ENCODE measurements at regions not wholly inside any gene's neighbourhood (a gene's known extent, or its start where the extent isn't known, plus 50 kb on each side); places are given as distances from the start of the nearest gene placed in this dataset.

DNA sequence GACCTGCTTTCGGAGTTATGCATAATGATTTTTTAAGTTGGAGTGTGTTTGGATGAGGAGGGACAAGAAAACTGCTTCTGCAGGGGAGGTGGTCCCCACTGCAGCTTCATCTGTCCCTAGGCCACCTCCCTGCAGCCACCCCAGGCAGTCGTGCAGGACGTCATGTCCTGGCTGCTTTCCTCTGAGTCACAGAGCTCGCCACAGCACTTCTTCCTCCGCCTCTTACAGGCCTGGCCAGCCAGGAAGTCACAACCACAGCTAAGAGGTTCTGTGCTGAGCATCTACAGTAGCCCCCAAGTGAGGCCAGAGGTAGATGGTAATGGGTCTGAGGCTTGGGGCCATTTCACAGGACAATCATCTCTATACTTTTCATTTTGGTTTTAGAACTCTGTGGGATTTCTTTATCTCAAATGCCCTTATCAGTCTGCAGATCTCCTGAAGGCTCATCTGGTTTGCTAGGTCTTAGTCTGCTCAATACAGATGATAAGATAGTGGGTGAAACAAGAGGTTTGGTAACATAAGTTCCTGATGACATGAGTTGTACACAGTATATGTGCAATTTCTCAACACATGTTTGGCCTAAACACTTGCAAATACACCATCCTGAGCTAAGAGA is 106.4 kb downstream of the ARF6 start:
- peak in 20 of 58 donors; percentile 3 to 46 (median 12) for DNase-seq

DNA sequence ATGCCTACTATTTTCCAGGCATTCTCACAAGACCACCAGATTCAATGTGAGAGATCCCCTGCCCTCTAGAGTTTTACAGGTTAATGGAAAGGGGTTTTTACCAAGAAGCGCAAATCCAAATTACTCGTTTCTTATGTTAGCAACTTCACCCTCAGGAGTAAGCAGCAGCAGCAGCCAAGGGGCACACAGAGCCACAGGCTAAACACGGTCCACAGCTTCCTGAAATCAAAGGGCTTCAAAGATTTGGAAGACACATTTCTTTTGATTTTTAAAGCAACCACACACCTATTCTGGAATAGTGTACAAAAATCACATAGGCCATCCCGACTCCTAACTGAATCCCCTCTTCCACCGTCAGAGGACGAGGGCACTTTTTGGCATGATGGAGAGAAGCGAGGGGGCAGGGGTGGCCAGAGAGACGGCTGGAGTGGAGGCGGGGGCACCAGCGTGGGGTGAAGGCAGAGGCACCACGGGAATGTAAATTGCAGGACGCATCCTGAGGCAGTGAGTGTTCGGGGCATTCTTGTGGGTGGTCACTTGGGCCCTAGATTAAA is 107.0 kb downstream of the ARF6 start:
- no peak for DNase-seq

GRCh38 chr14:50000380-50001150 is 107.7 kb downstream of the ARF6 start:
- peak in 7 of 58 donors; percentile 6 to 27 (median 8) for DNase-seq

- no peak for DNase-seq
Measured at GRCh38 chr14:50001151-50001998, 108.5 kb downstream of the ARF6 start.

- no peak for DNase-seq
Measured at GRCh38 chr14:50001999-50002925, 109.4 kb downstream of the ARF6 start.

DNA sequence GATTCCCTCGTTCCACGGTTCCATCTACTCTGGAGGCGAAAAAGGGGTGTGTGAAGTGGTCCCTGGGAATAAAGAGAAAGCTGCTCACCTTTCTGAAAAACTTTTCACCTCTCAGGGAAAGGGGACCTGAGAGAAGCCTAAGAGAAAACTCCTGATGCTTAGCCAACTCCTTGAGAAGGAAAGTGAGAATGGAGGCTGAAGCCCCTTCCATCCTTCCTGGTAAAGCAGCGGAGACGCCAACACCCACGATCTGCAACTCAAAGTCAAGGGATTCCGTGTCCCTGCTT is 110.0 kb downstream of the ARF6 start:
- no peak for DNase-seq

GRCh38 chr14:50003213-50004021 is 110.5 kb downstream of the ARF6 start:
- DNase-seq, result peak in 9 of 58 donors; percentile 3 to 55 (median 14)

GRCh38 chr14:50006141-50006540 is 110.2 kb downstream of the VCPKMT start:
- no peak for DNase-seq

GRCh38 chr14:50007123-50007903 is 109.1 kb downstream of the VCPKMT start:
- no peak for DNase-seq

DNA sequence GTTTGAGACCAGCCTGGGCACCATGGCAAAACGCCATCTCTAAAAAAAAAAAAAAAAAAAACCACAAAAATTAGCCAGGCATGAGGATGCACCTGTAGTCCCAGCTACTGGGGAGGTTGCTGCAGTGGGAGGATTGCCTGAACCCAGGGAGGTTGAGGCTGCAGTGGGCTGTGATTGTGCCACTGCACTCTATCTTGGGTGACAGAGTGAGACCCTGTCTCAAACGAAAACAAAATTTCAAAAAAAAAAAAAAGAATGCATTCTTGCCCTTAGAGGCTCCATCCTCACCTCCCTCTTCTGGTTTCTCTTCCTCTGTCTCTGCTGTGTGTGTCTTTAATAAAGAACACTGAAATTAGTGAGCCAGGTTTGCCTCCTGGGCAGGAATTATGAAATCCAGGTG is 107.8 kb downstream of the VCPKMT start:
- DNase-seq, result no peak

GRCh38 chr14:50008974-50009373 is 107.4 kb downstream of the VCPKMT start:
- DNase-seq, result no peak

GRCh38 chr14:50010752-50011151 is 105.6 kb downstream of the VCPKMT start:
- no peak for DNase-seq

DNA sequence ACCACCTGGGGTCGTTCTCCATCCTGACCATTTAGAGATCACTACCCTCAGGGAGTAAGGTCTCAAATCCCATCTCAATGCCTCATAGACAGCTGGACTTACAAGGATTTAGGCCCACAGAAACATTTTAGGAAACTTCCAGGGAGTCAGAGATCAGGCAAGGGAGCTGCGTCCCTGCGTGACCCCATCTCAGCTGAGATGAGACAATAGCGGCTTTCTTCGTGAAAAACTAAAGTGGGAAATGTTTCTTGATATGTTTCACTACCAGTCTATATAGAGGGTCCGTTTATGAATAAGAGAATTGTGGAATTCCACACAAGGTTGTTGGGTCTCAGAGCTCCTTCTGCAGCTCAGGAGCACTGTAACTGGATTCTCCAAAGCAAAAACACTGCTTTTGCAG is 105.1 kb downstream of the VCPKMT start:
- DNase-seq, result no peak

DNA sequence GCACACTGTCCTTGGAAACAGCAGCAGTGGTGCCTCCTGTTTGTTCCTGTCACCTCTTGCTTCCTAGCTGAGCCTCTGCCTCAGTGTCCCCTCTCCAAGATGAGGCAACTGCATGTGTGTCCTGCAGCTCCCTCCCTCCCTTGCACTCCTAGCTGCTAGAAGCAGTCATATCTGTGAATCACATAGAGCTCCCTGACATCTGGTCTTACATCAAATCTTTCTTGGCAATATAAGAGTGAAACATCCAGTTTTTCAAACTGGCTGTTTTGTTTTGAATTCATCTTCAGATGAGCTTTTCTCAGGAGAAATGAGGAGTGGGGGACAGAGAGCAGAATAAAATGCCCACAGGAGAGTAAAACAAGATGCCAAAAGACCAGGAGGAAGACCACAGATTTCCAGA is 103.7 kb downstream of the VCPKMT start:
- DNase-seq, result no peak

DNA sequence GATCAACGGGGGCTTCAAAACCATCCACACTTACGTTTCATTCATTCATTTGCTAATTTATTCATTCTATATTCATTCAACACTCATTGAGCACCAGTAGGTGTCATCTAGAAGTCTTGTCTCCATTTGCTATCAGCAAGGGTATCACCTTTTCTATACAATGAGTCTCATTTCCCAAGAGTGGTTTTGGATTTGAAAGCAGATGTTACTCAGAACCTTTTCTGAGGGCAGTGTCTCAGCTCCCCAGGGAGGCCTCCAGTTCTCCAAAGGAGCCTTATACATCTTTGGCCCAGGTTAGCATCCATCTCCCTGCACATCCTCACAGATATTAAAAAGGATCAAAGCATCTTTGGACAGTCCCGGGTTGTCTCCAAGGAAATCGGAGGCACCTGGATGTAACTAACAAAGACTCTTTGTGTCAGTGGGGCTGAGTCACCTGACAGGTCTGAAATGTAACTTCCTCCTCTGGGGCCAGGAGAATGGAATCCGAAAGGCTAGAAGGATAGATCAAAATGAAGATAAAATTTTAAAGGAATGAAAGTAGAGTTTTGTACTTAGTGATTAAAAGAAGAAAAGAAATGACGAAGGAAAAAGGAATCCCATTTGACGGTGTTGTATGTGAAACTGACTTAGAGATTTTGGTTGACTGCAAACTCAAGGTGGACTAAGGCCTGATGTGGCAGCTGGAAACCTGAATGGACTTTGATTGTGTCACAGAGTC is 103.0 kb downstream of the VCPKMT start:
- DNase-seq, result no peak

DNA sequence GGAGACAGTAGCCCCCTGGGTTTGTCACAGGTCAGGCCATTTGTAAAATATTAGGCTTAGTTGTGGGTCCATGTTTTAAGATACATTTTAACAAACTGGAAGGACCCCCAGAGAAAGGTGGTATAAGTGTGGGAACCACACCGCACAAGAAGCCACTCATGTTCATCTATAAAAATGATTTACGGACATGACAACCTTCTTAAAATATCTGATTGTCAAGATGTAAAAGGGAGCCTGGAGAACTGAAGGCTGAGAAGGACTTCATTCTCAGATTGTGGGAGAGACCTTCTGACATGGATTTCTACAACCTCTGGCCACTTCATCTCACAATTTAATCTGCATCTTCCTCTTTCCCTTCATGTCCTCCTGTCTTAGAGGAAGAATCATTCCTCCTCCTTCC is 102.4 kb downstream of the VCPKMT start:
- DNase-seq, result no peak

DNA sequence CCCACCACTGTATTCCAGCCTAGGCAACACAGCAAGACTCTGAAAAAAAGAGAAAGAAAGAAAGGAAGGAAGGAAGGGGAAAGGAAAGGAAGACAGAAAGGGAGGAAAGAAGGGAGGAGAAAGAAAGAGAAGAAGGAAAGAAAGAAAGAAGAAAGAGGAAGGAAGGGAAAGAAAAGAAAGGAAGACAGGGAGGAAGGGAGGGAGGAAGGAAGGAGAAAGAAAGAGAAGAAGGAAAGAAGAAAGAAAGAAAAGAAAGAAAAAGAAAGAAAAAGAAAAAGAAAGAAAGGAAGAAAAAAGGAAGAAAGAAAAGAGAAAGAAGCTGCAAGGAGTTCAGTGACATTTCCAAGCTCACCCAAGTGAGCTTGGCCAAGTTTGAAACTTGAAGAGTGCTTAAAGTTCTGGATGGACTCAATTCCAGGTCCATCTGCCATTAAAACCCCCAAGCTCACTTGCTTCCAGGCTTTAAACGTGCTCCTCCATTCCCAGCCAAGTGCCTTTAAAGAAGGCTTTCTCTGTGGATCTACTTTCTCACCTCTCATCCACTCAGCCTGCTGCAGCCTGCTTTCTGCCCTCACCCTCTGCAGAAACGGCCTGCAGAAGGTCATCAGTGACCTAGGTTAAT is 101.5 kb downstream of the VCPKMT start:
- DNase-seq, result no peak

- DNase-seq, result no peak
Measured at GRCh38 chr14:50015716-50016115, 100.7 kb downstream of the VCPKMT start.
